Hypothalamus (tissue), 51 donors: ENCODE measurements at regions not wholly inside any gene's neighbourhood (a gene's known extent, or its start where the extent isn't known, plus 50 kb on each side); places are given as distances from the start of the nearest gene placed in this dataset.
"Not testable (repeated sequence)": the region's sequence is repeated elsewhere in the genome, so short reads cannot be mapped to it uniquely, and the experiment has no call there.

ENCODE experiments used
- DNase-seq, 51 donors: peaks; one replicate each; lab custom pipeline; 2025; lab: John Stamatoyannopoulos, UW

DNA sequence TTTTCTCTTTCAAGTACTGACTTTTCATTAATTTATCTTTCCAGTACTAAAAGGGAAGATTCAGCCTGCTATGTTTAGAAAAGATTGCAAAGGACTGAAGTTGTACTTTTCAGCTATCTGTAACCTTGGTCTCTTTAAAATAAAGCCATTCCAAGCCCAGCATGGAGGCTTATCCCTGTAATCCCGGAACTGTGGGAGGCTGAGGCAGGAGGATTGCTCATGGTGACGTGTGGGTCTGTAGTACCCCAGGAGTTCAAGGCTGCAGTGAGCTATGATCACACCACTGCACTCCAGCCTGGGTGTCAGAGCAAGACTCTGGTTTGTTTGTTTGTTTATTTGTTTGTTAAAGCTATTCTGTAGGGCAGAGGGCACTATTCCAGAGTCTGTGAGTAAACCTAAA is 50.6 kb upstream of the TMEM170B start:
- no peak for DNase-seq

DNA sequence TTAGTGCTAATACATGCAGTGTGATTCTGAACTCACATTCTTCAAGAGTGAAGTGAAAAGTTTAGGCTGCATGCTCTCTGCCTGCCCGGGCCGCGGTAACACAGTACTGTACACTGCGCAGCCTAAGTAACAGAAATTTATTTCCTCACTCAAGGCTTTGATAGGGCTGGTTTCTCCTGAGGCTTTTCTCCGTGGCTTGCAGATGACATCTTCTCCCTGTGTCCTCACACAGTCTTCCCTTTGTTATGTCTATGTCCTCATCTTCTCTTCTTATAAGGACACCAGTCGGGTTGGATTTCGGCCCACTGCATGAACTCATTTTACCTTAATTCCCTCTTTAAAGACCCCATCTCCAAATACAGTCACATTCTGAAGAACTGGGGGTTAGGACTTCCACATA is 51.1 kb upstream of the TMEM170B start:
- no peak for DNase-seq

DNA sequence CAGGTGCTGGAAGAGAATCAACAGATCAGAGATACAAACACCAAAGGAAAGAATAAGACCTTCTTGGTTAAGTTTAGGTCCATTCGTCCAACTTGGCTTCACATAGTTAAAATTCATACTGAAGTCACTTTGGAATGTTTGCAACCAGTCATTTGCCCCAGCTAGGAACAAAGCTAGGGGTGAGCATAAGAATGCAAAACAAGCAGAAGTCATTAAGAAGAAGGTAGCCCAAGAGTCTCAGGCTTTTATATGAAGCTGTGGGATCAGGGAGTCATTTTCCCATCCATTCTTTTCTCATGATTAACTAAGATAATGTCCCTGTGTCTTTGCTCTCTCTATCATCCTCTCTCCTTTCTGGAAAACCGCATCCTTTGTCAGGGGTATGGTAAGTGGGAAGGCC is 51.5 kb upstream of the TMEM170B start:
- no peak for DNase-seq

DNA sequence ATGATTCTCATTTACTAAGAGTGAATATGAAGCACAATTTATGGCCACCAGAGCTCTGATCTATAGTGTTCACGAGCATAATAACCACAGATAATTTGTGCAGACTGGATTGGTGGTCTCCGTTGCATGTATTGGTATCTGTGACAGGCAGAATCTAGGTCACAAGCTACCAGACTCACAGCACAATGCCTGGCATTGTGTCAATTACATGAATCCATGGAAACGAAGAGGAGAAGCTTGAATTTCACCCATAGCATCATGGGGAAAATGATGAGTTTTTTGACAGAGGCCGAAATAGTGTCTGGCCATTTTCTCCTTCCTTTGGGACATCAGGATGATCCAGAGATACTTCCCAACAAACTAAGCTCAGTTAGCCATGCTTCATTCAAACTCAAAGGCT is 52.3 kb upstream of the TMEM170B start:
- DNase-seq, result no peak

DNA sequence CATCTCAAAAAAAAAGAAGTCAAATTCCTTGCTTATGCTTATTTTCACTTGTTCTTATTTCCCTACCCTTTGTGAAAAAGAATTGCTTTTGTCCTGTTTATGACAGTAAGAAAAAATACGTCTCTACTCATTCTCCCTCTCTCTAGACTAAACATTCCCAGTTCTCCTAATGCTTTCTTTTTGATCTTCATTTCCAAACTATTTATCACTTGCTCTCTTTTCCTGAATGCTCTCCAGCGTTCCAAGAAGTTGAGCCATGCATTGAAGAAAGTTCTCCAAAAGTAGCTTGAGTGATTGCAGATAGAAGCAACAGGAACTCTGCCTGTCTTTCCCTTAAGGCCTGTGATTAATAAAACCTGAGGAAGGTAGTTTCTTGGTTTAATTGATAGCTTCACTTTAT is 53.1 kb upstream of the TMEM170B start:
- DNase-seq, result no peak

DNA sequence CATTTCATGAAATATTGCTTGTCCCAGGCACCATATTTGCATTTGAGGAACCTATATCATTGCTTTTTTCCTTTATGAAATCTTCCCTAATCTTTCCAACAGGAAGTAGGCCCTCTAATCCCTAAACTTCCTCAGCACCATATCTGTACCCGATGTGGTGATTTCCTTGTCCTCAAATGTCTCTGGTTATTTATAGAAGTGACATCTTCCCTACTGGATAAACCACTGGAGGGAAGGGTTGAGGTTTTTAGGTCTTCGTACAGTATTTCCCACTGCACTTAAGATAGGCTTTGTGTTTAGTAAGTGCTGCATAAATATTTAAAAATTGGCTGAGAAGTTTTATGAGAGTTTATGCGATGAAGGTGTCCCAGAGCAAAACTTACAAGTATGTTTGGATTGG is 54.9 kb upstream of the TMEM170B start:
- DNase-seq, result no peak

DNA sequence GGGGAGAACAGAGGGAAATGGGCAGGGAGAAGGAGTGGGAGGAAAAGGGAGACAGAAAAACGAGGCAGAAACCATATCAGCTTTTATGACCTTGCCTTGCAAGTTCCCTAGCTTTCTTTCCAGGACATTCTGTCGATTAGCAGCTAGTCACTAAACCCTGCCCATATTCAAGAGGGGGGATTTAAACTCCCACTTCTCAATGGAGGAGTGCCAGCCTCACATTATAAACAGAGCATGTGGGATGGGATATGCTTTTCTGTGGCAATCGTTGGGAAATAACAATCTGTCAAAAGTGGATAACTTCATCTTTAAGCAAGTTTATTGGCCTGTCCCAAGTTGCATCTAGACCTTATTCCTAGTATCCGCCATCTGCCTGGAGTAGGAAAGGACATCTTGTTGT is 57.0 kb upstream of the TMEM170B start:
- DNase-seq, result no peak

DNA sequence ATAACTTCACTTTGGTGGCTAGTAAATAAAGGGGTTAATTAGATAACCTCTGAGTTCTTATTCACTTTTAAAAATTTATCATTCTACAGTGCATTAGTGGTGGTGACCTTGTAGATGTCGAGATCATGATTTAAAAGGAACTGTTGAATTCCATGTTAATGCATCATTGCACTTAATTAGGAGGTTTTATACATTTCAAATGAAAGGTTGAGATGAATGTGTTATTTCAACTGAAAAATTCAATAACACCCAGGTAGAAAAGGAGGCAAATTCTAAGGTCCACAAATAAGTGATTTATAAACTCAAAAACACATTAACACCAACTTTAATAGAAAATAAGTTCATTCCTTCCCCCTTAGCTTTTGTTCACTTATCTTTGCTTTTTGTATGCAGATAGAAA is 58.3 kb upstream of the TMEM170B start:
- no peak for DNase-seq

DNA sequence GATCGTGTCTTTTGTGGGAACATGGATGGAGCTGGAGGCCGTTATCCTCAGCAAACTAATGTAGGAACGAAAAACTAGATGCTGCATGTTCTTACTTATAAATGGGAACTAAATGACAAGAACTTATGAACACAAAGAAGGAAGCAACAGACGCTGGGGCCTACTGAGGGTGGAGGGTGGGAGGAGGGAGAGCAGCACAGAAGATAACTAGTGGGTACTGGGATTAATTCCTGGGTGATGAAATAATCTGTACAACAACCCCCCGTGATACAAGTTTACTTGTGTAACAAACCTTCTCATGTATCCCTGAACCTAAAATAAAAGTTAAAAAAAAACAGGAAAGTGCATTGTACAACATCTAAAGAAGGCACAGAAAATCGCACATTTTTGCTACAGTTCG is 59.0 kb upstream of the TMEM170B start:
- DNase-seq, result no peak

DNA sequence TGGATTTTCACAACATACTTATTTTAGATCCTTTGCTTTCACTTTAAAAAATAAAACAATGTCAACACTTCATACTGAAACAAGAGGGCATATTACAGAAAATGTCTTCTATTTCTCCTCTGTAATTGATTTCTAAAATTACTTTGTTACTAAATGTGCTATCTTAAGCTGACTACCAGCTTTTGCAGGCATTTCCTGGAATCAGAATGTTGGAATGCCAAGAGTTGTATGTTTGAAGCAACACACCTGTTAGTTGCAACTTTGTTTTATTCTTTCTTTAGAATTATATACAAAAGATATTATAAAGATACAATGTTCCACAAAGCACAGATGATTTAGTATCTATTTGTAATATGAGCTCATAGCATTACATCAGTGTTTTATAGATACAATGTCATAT is 62.5 kb upstream of the TMEM170B start:
- no peak for DNase-seq

DNA sequence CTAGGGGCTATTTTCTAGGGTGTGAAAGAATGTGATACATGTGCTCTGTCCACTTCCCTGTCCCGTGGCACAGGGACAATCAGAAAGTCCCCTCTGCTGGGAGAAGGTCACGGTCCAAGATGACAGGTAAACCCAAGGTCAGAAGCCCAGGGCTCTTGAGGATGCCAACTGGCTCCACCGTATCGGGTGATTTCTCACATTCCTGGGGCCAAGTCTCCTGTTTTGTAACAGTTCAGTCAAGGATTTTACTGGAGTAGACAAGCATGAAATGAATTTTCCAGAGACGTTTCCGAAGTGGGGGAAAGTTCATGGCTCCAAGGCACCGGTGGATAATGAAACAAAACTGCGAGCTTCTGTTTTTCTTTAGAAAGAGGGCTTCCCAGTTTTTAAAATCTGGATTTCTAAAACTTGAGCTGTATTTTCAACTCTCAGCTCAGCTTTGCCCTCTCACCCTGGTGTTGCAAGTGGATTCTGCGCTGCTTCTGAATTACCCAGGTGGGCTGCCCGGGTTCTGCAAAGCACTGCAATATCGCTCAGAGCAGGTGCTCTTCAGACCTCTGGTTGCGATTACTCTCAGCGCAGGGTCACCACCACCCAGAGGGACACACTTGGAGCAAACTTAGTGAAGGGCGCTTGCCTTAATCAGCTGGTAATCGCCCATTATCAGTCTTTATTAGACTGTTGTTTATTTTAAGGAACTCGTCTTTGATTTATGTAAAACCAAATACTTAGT is 64.4 kb upstream of the TMEM170B start:
- no peak for DNase-seq

DNA sequence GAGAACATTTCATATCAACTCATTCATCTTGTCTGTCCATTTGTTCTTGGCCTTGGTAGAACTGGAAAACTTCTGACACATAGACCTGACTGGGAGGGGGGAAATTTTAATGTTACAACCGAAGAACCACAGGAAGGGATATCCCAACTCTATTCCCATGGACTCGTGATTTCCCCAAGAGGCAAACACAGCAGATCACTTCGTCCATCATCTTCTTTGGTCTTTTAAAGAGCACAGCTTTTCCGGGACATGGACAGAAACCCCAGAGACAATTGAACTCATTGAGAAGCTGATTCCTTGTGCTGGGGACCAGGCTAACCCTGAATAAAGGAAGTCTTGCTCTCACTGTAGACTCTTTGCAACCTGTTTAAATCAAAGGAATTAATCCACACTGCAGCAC is 66.3 kb upstream of the TMEM170B start:
- DNase-seq, result no peak

DNA sequence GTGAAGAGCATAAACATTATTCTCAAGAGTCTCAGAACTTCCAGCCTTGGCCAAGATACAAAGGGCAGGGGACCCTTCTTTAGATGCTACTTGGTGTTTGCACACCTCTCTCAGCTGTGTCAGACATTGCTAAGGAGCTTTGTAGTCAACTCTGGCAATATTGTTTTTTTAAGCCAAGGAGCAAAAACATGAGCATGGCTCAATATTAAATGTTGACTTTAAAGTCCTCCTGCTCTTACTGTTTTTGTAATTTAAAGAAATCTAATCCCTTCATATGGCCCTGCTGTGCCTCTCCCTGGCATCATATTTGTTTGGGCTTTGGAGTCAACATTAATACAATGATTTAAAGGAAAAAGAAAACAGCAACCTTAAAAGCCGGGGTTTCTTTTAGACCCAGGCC is 67.9 kb upstream of the TMEM170B start:
- DNase-seq, result no peak

DNA sequence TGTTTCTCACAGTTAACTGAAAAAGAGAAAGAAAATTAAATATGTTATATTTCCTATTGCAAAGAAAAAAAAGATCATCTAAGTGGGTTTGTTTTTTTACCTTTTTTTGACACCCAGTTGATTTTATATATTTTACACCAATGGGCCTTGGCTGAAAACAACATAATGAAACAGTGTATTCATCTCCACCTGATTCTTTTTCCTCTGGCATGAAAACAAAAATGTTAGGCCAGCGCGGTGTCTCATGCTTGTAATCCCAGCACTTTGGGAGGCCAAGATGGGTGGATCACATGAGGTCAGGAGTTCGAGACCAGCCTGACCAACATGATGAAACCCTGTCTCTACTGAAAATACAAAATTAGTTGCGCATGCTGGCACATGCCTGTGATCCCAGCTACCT is 69.3 kb upstream of the TMEM170B start:
- not testable (repeated sequence) for DNase-seq

DNA sequence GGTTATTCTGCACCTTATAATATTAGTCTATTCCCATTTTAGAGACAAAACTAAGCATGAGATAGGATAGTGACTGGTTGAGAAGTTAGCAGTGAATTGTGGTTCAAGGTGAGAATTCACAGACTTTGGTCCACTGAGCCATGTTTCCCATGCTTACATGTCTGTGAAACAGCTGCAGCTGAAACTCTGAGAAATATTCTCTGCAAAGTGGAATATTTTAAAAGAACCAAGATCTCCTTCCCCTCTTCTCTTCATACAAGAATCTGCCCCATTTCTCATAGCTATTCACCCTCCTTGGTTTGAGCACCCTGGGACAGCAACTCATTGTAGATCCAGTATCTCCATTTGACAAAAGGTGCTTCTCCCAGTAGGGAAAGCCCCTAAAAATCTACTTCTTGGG is 70.2 kb upstream of the TMEM170B start:
- no peak for DNase-seq

DNA sequence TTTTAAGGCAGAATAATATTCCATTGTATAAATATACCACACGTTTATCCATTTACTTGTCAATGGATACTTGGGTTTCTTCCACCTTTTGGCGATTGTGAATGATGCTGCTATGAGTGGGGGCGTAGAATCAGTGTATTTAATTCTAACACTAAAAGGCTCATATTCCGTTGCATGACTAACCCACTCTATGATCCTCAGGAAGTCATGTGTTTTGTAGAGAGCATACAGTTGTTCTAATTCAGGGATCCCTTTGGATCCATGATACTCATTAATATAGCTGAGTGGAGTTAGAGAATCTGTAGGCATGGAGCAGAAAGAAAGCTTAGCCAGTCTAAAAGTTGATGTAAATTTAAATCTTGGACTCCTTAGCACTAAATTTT is 74.2 kb upstream of the TMEM170B start:
- DNase-seq, result no peak

DNA sequence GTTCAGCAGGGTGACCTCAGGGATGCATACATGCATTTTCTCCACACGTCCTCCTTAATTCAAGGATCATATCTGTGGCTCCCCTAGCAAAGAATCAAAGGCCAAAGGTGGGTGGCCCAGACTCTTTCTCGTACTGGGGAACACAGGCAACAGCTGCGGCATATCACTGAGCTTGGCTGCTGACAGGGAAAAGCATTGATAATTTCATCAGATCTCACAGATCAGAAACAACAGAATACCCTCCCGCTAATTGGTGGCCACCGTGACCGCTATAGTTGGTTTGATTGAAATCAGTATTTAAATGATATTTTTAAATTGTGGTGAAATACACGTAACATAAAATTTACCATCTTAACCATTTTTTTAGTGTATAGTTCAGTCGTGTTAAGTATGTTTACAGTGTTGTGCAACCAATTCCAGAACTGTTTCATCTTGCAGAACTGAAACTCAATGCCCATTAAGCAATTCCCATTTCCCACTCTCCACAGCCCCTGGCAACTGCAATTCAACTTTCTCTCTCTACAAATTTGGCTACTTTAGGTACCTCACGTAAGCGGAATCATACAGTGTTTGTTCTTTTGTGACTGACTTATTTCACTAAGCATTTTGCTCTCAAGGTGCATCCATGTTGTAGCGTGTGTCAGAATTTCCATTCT is 74.7 kb upstream of the TMEM170B start:
- DNase-seq, result no peak

DNA sequence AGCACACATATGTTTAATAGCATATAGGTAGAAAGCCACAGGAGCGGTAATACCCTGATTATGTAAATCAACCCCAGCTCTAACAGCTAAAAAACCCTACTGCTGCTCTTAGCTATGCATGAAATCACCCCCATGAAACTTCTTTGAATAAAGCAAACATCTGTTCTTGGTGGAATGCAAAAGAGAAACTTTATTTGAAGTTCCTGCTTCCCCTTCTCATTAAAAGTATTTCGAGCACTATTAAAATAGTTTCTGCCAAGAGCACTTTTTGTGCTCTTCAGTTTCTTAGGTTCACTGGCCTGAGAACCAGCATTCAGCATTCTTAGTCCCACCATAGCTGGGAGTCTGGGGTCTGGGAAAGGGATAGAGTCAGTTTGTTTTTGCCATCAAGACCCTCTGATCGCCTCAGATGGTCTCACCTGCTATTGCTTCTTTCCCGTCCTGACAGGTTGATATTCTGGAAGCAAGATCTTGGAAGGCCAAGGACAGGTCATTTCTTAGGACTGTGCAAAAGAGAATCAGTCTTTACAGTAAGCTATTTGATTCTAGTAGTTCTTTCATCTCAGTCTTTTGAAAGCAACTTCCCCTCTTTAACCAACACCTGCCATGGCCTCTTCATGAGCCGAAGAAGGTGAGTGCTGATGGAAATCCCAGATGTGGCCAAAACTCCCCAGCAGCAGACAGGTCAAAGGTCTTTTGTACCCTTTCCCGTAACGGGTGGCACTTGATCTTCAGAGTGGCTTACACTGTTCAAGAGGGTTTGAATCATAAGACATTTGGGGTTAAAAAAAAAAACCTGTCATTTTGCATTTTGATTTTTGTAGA is 76.5 kb upstream of the TMEM170B start:
- DNase-seq, result no peak

DNA sequence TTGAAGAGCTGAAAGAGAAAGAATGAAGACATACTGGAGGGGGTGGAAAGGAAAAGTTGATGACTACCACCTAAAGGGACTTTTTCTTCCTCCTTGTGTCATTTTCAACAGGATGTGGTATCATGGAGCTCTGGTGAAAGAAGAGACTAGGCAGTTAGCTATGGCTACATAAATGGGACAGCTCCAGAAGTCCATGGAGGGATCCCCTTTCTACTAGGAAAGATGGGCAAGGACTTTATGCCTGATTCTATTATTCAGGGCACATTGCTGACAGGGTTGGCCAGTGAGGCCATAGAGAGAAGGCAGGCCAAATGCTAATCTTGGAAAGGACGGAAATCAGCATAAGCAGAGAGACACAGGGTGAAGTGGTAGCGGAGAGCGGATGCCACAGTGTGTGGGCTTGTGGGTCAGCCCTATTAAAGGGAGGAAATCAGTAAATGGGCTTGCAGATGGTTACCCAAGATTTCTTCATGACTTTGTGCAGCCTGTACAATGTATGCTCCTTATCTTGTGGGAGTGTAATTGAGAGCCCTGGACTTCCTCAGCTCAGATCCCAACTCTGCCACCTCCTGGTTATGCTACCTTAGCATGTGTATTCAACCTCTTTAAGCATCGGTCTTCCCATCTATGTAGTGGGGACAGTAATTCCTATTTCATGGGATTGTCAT is 77.4 kb upstream of the TMEM170B start:
- no peak for DNase-seq

DNA sequence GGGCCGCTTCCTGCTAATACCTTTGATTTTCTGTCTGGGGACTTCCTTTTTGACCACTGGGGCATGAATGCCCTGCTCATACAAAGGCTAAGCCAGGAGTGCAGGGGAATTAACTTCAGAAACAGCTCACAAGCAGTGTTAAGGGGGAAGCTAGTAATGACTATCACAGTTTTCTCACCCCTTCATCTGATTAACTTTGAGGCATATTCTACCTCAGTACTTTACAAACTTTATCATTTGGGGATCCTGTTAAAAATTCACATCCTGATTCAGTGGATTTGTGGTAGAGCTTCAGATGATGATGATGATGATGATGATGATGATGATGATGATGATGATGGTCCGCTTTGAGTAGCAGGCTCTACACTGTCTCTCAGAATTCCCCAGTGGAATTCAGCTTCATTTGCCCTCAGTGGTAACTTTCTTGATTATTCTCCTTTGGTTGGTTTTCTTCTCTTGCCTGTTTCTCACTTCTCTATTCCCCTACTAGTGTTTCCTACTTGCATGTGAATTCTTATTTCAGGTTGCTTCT is 78.4 kb upstream of the TMEM170B start:
- DNase-seq, result no peak

DNA sequence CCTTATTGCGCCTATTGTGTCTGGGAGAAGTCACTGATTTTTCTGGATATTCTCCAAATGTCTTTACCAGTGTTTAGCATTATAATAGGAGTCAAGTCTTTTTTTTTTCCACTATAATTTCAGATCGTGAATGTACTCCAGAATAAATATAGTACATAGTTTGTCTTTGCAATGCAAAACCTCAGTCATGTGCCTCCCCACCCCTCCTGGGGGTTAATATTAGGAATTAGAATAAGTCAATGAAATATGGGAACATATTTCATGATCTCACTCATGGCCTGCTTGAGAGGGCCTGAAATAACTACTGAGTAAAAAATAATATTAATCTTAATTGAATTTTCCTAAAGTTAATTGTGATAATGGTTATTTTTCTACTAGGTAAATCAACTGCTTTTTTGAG is 79.0 kb upstream of the TMEM170B start:
- DNase-seq, result no peak
